ENCODE measurements at regions not wholly inside any gene's neighbourhood (a gene's known extent, or its start where the extent isn't known, plus 50 kb on each side); places are given as distances from the start of the nearest gene placed in this dataset.
"Not testable (repeated sequence)": the region's sequence is repeated elsewhere in the genome, so short reads cannot be mapped to it uniquely, and the experiment has no call there.

DNA sequence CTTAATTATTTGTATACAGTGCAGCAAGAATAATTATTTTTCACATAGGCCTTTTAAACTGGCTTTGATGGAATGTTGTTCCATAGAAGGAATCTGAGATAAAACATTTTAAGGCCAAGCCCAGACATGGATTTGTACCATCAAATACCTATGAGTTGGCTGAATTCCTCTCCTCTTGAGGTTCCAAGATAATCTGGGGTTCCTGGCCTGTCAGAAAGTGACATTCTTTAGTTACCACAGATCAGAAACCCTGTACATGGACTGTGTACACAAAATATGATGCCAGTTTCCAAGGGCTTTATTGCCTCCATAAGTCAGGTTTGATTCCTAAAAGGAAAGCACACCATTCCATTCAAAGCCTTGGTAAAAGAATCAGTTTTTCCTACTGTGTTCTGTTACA lies 1256.7 kb upstream of the NRXN1 start:
- Mint-ChIP-seq H3K27ac (no peak overlapping the region), H3K9me3 (peaks cover 0 to 21% (median 3%) of the 10 kb centered on the region in 5 donors), H3K36me3 (no peaks in the 10 kb centered on the region), H3K4me3 (no peak overlapping the region), H3K4me1 (no peaks in the 10 kb centered on the region), H3K27me3 (no peaks in the 10 kb centered on the region)
- no peak overlapping the region for H3K4me3 ChIP-seq (ENCODE audit: low read length)
- H3K27me3 ChIP-seq (ENCODE audit: insufficient read depth, low read length, poor library complexity, severe bottlenecking): no peaks in the 10 kb centered on the region
- POLR2A ChIA-PET: no interaction called here
- H3K36me3 ChIP-seq (ENCODE audit: insufficient read depth, low read length): no peaks in the 10 kb centered on the region
- DNase-seq: no peak
- CTCF ChIA-PET: no interaction called here
- H3K27ac ChIP-seq (ENCODE audit: low read depth, low read length): no peak overlapping the region
- H3K4me1 ChIP-seq (ENCODE audit: insufficient read depth, low read length): no peaks in the 10 kb centered on the region
- no peaks in the 10 kb centered on the region for H3K9me3 ChIP-seq (ENCODE audit: low read length)

- DNase-seq: no peak
- H3K9me3 Mint-ChIP-seq: peaks cover 2 to 25% (median 11%) of the 10 kb centered on the region in 5 donors
- POLR2A ChIA-PET: no interaction called here
Measured at GRCh38 chr2:52269696-52270485, 1238.0 kb upstream of the NRXN1 start.

DNA sequence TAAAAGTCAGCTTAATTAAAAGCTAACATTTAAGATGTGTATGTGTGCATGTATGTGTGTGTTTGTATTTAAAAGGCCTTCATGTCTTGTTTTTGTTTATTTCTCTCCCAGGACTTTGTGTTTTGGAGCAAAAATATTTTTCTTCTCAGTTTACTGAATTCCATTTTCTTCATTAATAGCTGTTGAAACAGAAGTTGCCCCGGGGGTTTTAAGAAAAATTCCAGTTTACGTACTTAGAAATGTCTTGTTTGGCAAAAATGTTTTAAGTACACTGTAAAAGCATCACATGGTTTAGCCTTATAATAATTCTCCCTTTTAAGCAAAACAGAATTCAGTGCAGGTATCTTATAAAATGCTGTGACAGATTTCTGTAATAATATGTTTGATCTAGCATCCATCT lies 1233.0 kb upstream of the NRXN1 start:
- no peaks in the 10 kb centered on the region for H3K36me3 ChIP-seq (ENCODE audit: insufficient read depth, low read length)
- H3K4me1 ChIP-seq (ENCODE audit: insufficient read depth, low read length): no peaks in the 10 kb centered on the region
- no peak overlapping the region for H3K4me3 ChIP-seq (ENCODE audit: low read length)
- Mint-ChIP-seq H3K4me1 (no peaks in the 10 kb centered on the region), H3K36me3 (no peaks in the 10 kb centered on the region), H3K27ac (no peak overlapping the region), H3K9me3 (peaks cover 0 to 29% (median 7%) of the 10 kb centered on the region in 5 donors), H3K27me3 (no peaks in the 10 kb centered on the region), H3K4me3 (no peak overlapping the region)
- no peak overlapping the region for H3K27ac ChIP-seq (ENCODE audit: low read depth, low read length)
- H3K9me3 ChIP-seq (ENCODE audit: low read length): no peaks in the 10 kb centered on the region
- CTCF ChIA-PET: no interaction called here
- POLR2A ChIA-PET: no interaction called here
- H3K27me3 ChIP-seq (ENCODE audit: insufficient read depth, low read length, poor library complexity, severe bottlenecking): no peaks in the 10 kb centered on the region
- DNase-seq: no peak

More at GRCh38 chr2:52269696-52270485, 1238.0 kb upstream of the NRXN1 start:
- Mint-ChIP-seq H3K27me3 (no peaks in the 10 kb centered on the region), H3K27ac (no peak overlapping the region), H3K4me3 (no peak overlapping the region), H3K36me3 (no peaks in the 10 kb centered on the region), H3K4me1 (no peaks in the 10 kb centered on the region)
- Histone ChIP-seq H3K4me1 (ENCODE audit: insufficient read depth, low read length) (no peaks in the 10 kb centered on the region), H3K27ac (ENCODE audit: low read depth, low read length) (no peak overlapping the region), H3K9me3 (ENCODE audit: low read length) (no peaks in the 10 kb centered on the region), H3K36me3 (ENCODE audit: insufficient read depth, low read length) (no peaks in the 10 kb centered on the region), H3K4me3 (ENCODE audit: low read length) (no peak overlapping the region), H3K27me3 (ENCODE audit: insufficient read depth, low read length, poor library complexity, severe bottlenecking) (no peaks in the 10 kb centered on the region)
- CTCF ChIA-PET: no interaction called here

- DNase-seq: no peak
- ChIA-PET CTCF (no interaction called here), POLR2A (no interaction called here)
- no peak overlapping the region for H3K4me3 ChIP-seq (ENCODE audit: low read length)
- no peaks in the 10 kb centered on the region for H3K27me3 Mint-ChIP-seq
- H3K27ac Mint-ChIP-seq: no peak overlapping the region
- H3K36me3 ChIP-seq (ENCODE audit: insufficient read depth, low read length): no peaks in the 10 kb centered on the region
- H3K9me3 ChIP-seq (ENCODE audit: low read length): no peaks in the 10 kb centered on the region
- no peaks in the 10 kb centered on the region for H3K4me1 Mint-ChIP-seq
- H3K36me3 Mint-ChIP-seq: no peaks in the 10 kb centered on the region
- no peak overlapping the region for H3K4me3 Mint-ChIP-seq
- H3K27ac ChIP-seq (ENCODE audit: low read depth, low read length): no peak overlapping the region
- no peaks in the 10 kb centered on the region for H3K27me3 ChIP-seq (ENCODE audit: insufficient read depth, low read length, poor library complexity, severe bottlenecking)
- H3K9me3 Mint-ChIP-seq: peaks cover 0 to 29% (median 6%) of the 10 kb centered on the region in 5 donors
- no peaks in the 10 kb centered on the region for H3K4me1 ChIP-seq (ENCODE audit: insufficient read depth, low read length)
Measured at GRCh38 chr2:52264488-52264887, 1232.6 kb upstream of the NRXN1 start.

- Histone ChIP-seq H3K9me3 (ENCODE audit: low read length) (no peaks in the 10 kb centered on the region), H3K27ac (ENCODE audit: low read depth, low read length) (no peak overlapping the region), H3K4me1 (ENCODE audit: insufficient read depth, low read length) (no peaks in the 10 kb centered on the region), H3K36me3 (ENCODE audit: insufficient read depth, low read length) (no peaks in the 10 kb centered on the region), H3K4me3 (ENCODE audit: low read length) (no peak overlapping the region), H3K27me3 (ENCODE audit: insufficient read depth, low read length, poor library complexity, severe bottlenecking) (no peaks in the 10 kb centered on the region)
- Mint-ChIP-seq H3K36me3 (no peaks in the 10 kb centered on the region), H3K4me1 (no peaks in the 10 kb centered on the region), H3K9me3 (peaks cover 0 to 18% (median 9%) of the 10 kb centered on the region in 5 donors), H3K27me3 (no peaks in the 10 kb centered on the region), H3K4me3 (no peak overlapping the region), H3K27ac (no peak overlapping the region)
- POLR2A ChIA-PET: no interaction called here
- CTCF ChIA-PET: no interaction called here
- DNase-seq: no peak
Measured at GRCh38 chr2:52260904-52261303, 1229.0 kb upstream of the NRXN1 start.

- POLR2A ChIA-PET; H3K27me3 Mint-ChIP-seq; H3K27ac Mint-ChIP-seq; H3K4me3 Mint-ChIP-seq; H3K9me3 ChIP-seq (ENCODE audit: low read length); H3K4me1 ChIP-seq (ENCODE audit: insufficient read depth, low read length); H3K27ac ChIP-seq (ENCODE audit: low read depth, low read length); CTCF ChIA-PET; DNase-seq; H3K36me3 Mint-ChIP-seq; H3K27me3 ChIP-seq (ENCODE audit: insufficient read depth, low read length, poor library complexity, severe bottlenecking); H3K4me3 ChIP-seq (ENCODE audit: low read length); H3K36me3 ChIP-seq (ENCODE audit: insufficient read depth, low read length); H3K4me1 Mint-ChIP-seq: not testable (repeated sequence)
- H3K9me3 Mint-ChIP-seq: peaks cover 0 to 18% (median 7%) of the 10 kb centered on the region in 5 donors
Measured at GRCh38 chr2:52258967-52259366, 1227.0 kb upstream of the NRXN1 start.

GRCh38 chr2:52258038-52258437 lies 1226.1 kb upstream of the NRXN1 start:
- peaks cover 0 to 10% (median 6%) of the 10 kb centered on the region in 5 donors for H3K9me3 Mint-ChIP-seq
- no peak overlapping the region for H3K4me3 Mint-ChIP-seq
- no peak overlapping the region for H3K27ac Mint-ChIP-seq
- no peaks in the 10 kb centered on the region for H3K27me3 ChIP-seq (ENCODE audit: insufficient read depth, low read length, poor library complexity, severe bottlenecking)
- H3K36me3 Mint-ChIP-seq: no peaks in the 10 kb centered on the region
- no peak overlapping the region for H3K4me3 ChIP-seq (ENCODE audit: low read length)
- no peaks in the 10 kb centered on the region for H3K9me3 ChIP-seq (ENCODE audit: low read length)
- DNase-seq: no peak
- H3K27me3 Mint-ChIP-seq: no peaks in the 10 kb centered on the region
- H3K4me1 ChIP-seq (ENCODE audit: insufficient read depth, low read length): no peaks in the 10 kb centered on the region
- ChIA-PET POLR2A (no interaction called here), CTCF (no interaction called here)
- H3K4me1 Mint-ChIP-seq: no peaks in the 10 kb centered on the region
- H3K27ac ChIP-seq (ENCODE audit: low read depth, low read length): no peak overlapping the region
- no peaks in the 10 kb centered on the region for H3K36me3 ChIP-seq (ENCODE audit: insufficient read depth, low read length)

DNA sequence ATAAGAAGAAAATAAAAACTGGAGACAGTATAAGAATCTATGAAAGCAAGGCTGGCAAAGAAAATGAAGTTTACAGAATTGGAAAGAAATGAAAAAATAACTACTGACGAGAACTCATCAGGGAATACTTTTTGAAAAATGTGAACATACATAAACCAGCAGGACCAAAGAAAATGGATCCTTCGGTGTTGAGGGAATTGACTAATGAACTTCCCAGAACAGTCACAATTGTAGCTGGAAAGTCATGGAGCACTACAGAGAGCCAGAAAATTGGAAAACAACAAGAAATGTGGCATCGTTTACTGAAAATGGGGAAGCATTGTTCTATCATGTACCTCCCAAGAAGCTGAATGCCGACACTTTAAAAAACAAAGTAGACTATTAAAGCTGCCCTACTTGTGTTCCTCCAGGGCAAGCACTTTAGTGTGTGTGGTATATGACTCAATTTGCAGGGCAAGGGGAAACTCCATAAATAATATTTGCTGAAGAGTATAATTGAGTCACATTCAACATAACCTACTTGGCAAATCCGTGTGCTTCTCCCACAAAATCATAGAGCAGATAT lies 1221.6 kb upstream of the NRXN1 start:
- CTCF ChIA-PET: no interaction called here
- H3K4me3 Mint-ChIP-seq: no peak overlapping the region
- peaks cover 1 to 16% (median 6%) of the 10 kb centered on the region in 5 donors for H3K9me3 Mint-ChIP-seq

More for the DNA sequence above, 1221.6 kb upstream of the NRXN1 start:
- no peak for DNase-seq
- Histone ChIP-seq H3K4me1 (ENCODE audit: insufficient read depth, low read length) (no peaks in the 10 kb centered on the region), H3K4me3 (ENCODE audit: low read length) (no peak overlapping the region), H3K27me3 (ENCODE audit: insufficient read depth, low read length, poor library complexity, severe bottlenecking) (no peaks in the 10 kb centered on the region), H3K36me3 (ENCODE audit: insufficient read depth, low read length) (no peaks in the 10 kb centered on the region), H3K27ac (ENCODE audit: low read depth, low read length) (no peak overlapping the region), H3K9me3 (ENCODE audit: low read length) (no peaks in the 10 kb centered on the region)
- no peak overlapping the region for H3K27ac Mint-ChIP-seq
- no peaks in the 10 kb centered on the region for H3K36me3 Mint-ChIP-seq
- POLR2A ChIA-PET: no interaction called here
- no peaks in the 10 kb centered on the region for H3K4me1 Mint-ChIP-seq
- no peaks in the 10 kb centered on the region for H3K27me3 Mint-ChIP-seq

Measured in CD8-positive, alpha-beta memory T cell (primary cell).